Bronchial epithelial cell (primary cell): ENCODE measurements at regions not wholly inside any gene's neighbourhood (a gene's known extent, or its start where the extent isn't known, plus 50 kb on each side); places are given as distances from the start of the nearest gene placed in this dataset.

Experiments
- DNase-seq: peaks from one replicate; pipeline ENCODE4 v3.0.0-alpha.2; 2010; ENCODE audit warnings: low read depth
- FAIRE-seq: peaks from 2 replicates; lab custom pipeline; 2011; peaks lifted over from hg19 to GRCh38; lab: Jason Lieb, UNC
- H3K27me3 ChIP-seq: 2 replicates; pipeline ENCODE4 v1.5.1; 2011; ENCODE audit warnings: low read length; ENCODE audit not compliant: control insufficient read depth, insufficient read depth
- H3K36me3 ChIP-seq: 2 replicates; pipeline ENCODE4 v1.5.1; 2011; ENCODE audit warnings: low read length; ENCODE audit not compliant: control insufficient read depth, insufficient read depth
- H3K4me3 ChIP-seq: 2 replicates; pipeline ENCODE4 v1.5.1; 2011; ENCODE audit warnings: mild to moderate bottlenecking, low read depth, low read length, control low read depth
- TF ChIP-seq, protein P1 (sequence below): IDR thresholded peaks from 2 replicates; pipeline ENCODE4 v1.5.1; 2011; ENCODE audit warnings: mild to moderate bottlenecking, moderate library complexity, low read length, control low read depth, inconsistent platforms; ENCODE audit not compliant: insufficient read depth, severe bottlenecking

DNA sequence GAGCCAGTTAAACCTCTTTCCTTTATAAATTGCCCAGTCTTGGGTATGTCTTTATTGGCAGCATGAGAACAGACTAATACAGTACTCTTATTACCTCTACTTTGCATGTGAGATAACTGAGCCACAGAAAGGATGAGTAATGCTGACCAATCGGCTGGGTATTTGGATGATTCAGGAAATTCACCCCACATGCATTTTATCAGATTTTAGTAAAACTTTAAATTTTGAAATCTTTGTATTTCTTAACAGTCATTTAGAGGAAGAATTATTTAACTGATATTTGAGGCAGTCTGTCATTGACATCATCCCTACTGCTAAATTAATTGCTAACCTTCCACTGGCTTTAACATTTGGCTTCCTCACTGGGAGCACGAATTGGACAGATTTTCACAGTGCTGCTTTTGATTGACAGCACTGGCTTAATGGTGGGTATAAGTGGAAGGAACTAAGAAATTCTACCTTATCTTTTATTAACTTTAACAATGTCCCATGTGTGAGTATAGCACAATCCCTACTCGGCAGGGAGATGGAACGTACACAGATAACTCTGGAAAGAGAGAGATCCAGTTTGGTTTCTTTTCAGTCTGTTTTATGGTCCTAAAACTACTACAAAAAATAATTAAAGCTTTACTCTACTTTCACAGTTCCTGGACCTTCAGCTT, 261.0 kb downstream of the DACT1 start:
- peak; percentile 93 for DNase-seq
- Histone ChIP-seq H3K36me3 (no peaks in the 10 kb centered on the region), H3K4me3 (no peak overlapping the region), H3K27me3 (no peaks in the 10 kb centered on the region)
- FAIRE-seq: no peak
- TF ChIP-seq, protein P1, sequence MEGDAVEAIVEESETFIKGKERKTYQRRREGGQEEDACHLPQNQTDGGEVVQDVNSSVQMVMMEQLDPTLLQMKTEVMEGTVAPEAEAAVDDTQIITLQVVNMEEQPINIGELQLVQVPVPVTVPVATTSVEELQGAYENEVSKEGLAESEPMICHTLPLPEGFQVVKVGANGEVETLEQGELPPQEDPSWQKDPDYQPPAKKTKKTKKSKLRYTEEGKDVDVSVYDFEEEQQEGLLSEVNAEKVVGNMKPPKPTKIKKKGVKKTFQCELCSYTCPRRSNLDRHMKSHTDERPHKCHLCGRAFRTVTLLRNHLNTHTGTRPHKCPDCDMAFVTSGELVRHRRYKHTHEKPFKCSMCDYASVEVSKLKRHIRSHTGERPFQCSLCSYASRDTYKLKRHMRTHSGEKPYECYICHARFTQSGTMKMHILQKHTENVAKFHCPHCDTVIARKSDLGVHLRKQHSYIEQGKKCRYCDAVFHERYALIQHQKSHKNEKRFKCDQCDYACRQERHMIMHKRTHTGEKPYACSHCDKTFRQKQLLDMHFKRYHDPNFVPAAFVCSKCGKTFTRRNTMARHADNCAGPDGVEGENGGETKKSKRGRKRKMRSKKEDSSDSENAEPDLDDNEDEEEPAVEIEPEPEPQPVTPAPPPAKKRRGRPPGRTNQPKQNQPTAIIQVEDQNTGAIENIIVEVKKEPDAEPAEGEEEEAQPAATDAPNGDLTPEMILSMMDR: no peak

DNA sequence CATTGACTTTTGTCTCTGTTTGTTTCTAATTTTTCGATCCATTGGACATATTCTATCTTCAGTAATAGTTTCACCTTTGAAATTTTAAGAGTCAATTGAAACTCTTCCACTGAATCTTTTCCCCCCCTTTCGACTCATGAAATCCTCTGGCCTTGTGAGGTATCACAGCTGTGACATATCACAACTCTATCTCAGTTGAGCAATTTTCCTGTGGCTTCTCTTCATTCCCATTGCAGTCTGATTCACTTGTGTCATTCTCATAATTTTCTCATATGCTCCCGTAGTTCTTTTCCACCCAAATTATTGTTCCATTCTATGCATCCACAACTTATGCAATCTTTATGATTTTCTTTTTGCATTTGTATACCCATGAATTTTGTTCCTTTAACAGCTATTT, 261.6 kb downstream of the DACT1 start:
- H3K36me3 ChIP-seq: no peaks in the 10 kb centered on the region
- no peaks in the 10 kb centered on the region for H3K27me3 ChIP-seq
- no peak overlapping the region for H3K4me3 ChIP-seq
- DNase-seq (peak; percentile 81), FAIRE-seq (no peak)
- TF ChIP-seq, protein P1: no peak

DNA sequence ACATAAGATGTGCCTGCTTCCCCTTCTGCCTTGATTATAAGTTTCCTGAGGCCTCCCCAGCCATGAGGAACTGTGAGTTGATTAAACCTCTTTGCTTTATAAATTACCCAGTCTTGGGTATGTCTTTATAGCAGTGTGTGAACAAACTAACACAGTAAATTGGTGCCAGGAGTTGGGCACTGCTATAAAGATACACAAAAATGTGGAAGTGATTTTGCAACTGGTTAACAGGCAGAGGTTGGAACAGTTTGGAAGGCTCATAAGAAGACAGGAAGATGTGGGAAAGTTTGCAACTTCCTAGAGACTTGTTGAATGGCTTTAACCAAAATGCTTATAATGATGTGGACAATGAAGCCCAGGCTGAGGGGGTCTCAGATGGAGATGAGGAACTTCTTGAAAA, 264.1 kb downstream of the DACT1 start:
- FAIRE-seq (no peak), DNase-seq (no peak)
- Histone ChIP-seq H3K27me3 (no peaks in the 10 kb centered on the region), H3K36me3 (no peaks in the 10 kb centered on the region), H3K4me3 (no peak overlapping the region)
- TF ChIP-seq, protein P1: no peak

DNA sequence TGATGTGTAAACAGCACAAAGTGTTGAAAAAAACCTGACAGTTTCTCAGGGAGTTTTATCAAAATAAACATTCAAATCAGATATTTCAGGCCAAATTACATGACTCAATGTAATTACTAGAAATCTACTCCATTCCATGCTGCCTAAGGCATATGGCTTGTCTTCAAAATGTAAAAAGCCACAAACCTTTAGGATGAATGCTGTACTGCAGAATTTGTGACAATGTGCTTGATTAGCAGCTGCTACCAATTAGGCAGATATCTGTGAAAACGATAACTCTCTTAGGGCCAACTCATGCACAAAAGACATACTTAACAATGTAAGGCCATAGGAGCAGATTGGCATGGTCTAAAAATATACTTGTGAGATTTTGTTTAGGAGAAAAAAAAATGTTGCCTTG, 267.0 kb downstream of the DACT1 start:
- DNase-seq (no peak), FAIRE-seq (no peak)
- H3K4me3 ChIP-seq: no peak overlapping the region
- TF ChIP-seq, protein P1: no peak
- H3K36me3 ChIP-seq: no peaks in the 10 kb centered on the region
- H3K27me3 ChIP-seq: no peaks in the 10 kb centered on the region

DNA sequence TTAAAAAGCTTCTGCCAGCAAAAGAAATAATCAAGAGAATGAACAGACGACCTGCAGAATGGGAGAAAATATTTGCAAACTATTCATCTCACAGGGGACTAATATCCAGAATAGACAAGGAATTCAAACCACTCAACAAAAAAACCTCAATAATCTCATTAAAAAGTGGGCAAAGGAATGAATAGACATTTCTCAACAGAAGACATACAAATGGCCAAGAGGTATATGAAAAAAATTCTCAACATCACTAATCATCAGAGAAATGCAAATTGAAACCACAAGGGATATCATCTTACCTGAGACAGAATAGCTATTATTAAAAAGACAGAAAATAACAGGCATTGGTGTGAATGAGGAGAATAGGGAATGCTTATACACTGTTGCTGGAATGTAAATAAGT, 270.0 kb downstream of the DACT1 start:
- TF ChIP-seq, protein P1: no peak
- H3K27me3 ChIP-seq: no peaks in the 10 kb centered on the region
- FAIRE-seq: no peak
- DNase-seq: peak; percentile 56
- no peak overlapping the region for H3K4me3 ChIP-seq
- no peaks in the 10 kb centered on the region for H3K36me3 ChIP-seq

DNA sequence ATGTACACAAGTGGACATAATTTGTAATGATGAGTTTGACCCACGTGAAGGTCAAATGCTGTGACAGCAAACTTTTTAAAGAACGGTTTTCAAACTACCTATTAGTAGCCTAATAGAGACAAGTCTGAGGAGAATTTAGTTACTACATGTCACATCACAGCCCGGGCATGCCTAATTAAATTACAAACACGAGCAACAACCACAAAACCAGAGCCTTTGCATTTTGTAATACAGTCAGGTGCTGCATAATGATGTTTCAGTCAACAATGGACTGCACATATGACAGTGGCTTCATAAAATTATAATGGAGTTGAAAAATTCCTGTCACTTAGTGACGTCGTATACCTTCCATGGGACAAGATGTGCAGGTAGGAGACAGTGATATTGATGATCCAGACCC, 274.5 kb downstream of the DACT1 start:
- no peak for FAIRE-seq
- peak; percentile 59 for DNase-seq
- H3K36me3 ChIP-seq: no peaks in the 10 kb centered on the region
- no peaks in the 10 kb centered on the region for H3K27me3 ChIP-seq
- H3K4me3 ChIP-seq: no peak overlapping the region
- TF ChIP-seq, protein P1: no peak
